Activated naive CD8-positive, alpha-beta T cell treated with anti-CD3 and anti-CD28 coated beads, Interleukin-2, amount 10 ng/mL, durations not matched to agents 7 days and 5 days (primary cell): ENCODE measurements at regions not wholly inside any gene's neighbourhood (a gene's known extent, or its start where the extent isn't known, plus 50 kb on each side); places are given as distances from the start of the nearest gene placed in this dataset.
"Not testable (repeated sequence)": the region's sequence is repeated elsewhere in the genome, so short reads cannot be mapped to it uniquely, and the experiment has no call there.

Experiments used
- ATAC-seq: fragments of 150-1000 bp; cut with Tn5 transposase; one replicate; pipeline ENCODE4 v1.10.0; 2021; ENCODE audit warnings: low read depth, moderate library complexity
- POLR2A ChIA-PET: fragments of 350-600 bp; sonication (Branson Sonifier 250); formaldehyde crosslinking; loops from one replicate; lab custom pipeline; 2021; ENCODE audit warnings: antibody characterized with exemption; lab: Charles Lee
- DNase-seq: peaks from one replicate; pipeline ENCODE4 v3.0.0; 2021
- H3K27ac Mint-ChIP-seq: one replicate; pipeline ENCODE4 v1.8.0; 2022; ENCODE audit warnings: mild to moderate bottlenecking, mixed read lengths
- H3K27me3 Mint-ChIP-seq: one replicate; pipeline ENCODE4 v1.8.0; 2022; ENCODE audit warnings: mild to moderate bottlenecking, moderate library complexity, mixed read lengths
- H3K36me3 Mint-ChIP-seq: one replicate; pipeline ENCODE4 v1.8.0; 2021; ENCODE audit warnings: mild to moderate bottlenecking, mixed read lengths
- H3K4me1 Mint-ChIP-seq: one replicate; pipeline ENCODE4 v1.8.0; 2021; ENCODE audit warnings: mixed read lengths
- H3K4me3 Mint-ChIP-seq: one replicate; pipeline ENCODE4 v1.8.0; 2022; ENCODE audit warnings: mild to moderate bottlenecking, moderate library complexity, mixed read lengths
- H3K9me3 Mint-ChIP-seq: one replicate; pipeline ENCODE4 v1.8.0; 2021; ENCODE audit warnings: mixed read lengths

DNA sequence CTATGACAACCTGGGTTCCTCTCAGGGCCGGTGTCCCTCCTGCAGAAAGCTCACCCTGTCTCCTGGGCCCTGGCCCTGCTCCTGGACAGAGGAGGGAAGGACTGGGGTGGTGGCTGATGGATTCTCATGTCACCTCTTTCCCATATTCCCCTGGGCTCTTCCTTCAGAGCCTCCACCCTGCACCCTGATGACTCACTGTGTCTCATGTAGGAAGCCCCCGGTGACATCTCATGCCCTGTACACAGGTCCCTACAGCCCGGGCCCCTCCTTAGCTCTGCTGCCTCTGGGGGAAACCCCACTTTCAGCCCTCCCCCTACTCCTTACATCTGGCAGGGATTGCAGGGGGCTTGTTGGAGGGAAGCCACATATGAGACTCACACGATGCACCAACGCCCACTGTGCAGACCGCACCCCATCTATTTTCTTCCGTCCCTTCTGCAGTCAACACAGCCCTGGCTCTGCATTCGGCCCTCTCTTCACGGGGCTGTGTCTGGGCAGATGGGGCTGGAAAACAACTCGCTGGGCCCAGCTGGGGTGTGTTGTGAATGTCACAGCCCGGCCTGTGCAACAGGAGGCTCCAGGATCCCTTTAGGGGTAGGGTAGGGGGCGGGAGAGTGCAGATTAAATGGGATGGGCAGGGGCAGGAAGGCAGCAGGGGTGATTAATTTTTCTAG is 124.6 kb upstream of the SULF2 start:
- H3K27ac Mint-ChIP-seq, H3K9me3 Mint-ChIP-seq, H3K4me3 Mint-ChIP-seq, H3K27me3 Mint-ChIP-seq, ATAC-seq, POLR2A ChIA-PET, H3K36me3 Mint-ChIP-seq, H3K4me1 Mint-ChIP-seq, DNase-seq: not testable (repeated sequence)

DNA sequence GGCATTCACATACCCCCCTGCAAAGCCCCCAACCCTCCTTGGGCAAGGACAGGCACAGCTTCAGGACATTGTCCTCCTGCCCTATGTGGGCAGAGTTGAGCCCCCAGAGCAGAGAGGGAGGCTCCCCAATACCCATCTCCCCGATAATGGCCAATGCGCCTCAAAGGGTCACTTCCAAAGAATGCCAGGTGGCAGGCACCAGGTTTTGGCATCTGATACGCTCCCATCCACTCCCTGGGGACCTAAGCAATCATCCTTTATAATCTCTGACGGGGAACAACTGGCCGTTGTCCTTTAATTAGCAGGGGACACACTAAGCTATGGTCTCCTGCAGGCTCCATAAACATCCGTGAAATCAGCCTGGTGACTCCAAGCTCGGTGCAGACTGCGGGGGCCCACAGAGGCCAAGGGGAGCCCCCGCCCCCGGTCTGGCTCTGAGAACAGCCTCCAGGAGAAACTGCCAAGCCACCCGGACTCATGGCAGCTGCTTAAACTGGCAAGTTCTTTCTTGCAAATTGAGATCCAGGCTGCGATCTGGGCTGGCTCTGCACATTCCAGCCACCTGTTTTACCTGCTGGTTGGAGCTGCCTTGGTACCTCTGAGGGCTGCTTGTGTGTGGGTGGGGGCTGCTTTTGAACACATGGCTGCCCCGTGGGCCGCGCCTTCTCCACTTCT is 123.2 kb upstream of the SULF2 start:
- DNase-seq, POLR2A ChIA-PET, ATAC-seq, H3K4me3 Mint-ChIP-seq, H3K27me3 Mint-ChIP-seq, H3K27ac Mint-ChIP-seq, H3K4me1 Mint-ChIP-seq, H3K9me3 Mint-ChIP-seq, H3K36me3 Mint-ChIP-seq: not testable (repeated sequence)

DNA sequence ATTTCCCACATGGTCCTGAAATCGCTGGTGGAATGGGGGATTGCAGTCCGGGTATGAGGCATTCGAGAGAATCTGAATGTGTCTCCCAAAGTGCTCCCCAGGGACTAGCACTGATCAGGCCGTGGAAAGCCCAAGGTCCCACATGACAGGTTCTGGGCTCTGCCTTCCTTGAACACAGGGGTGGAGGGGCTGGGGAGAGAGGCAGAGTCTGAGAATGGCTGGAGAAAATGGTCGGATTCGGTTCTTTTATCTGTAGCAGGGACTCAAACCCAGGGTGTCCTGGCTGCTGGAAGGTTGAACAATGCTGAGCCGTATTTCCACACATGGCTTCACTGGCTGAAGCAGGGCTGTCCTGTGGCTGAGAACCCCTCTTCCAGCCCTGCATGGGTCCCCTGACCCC is 122.7 kb upstream of the SULF2 start:
- H3K27me3 Mint-ChIP-seq, H3K9me3 Mint-ChIP-seq, H3K4me3 Mint-ChIP-seq, POLR2A ChIA-PET, ATAC-seq, H3K27ac Mint-ChIP-seq, H3K4me1 Mint-ChIP-seq, H3K36me3 Mint-ChIP-seq, DNase-seq: not testable (repeated sequence)

DNA sequence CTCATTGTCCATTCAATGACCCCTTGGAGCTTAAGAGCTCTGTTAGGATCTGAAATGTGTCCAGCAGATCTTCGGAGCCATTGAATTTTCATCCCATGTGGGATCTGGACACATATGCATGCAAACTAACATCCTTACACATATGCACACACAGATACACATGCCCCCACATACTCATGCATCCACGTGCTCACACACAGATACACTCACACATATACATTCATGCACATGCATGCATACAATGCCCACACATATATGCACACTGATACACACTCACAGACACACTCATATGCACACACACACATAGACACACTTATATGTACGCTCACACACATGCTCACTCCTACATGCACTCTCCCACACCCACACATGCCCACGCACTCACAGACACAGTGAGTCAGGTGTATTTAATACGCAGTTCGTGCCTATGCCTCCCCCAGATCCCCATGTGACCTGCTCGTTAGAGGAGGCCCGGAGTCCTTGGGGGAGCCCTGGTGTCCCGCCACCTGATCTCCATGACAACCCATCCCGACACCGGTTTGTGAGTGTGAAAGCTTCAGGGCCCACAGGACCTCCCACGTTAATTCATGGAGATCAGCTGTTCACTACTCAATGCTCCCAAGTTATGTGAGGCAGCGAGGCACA is 121.9 kb upstream of the SULF2 start:
- no peak for ATAC-seq
- no peaks in the 10 kb centered on the region for H3K9me3 Mint-ChIP-seq
- no peak overlapping the region for H3K27ac Mint-ChIP-seq
- H3K4me3 Mint-ChIP-seq: no peak overlapping the region
- H3K27me3 Mint-ChIP-seq: peaks cover 6% of the 10 kb centered on the region
- H3K36me3 Mint-ChIP-seq: no peaks in the 10 kb centered on the region
- POLR2A ChIA-PET: no interaction called here
- DNase-seq: no peak
- H3K4me1 Mint-ChIP-seq: peaks cover 3% of the 10 kb centered on the region

DNA sequence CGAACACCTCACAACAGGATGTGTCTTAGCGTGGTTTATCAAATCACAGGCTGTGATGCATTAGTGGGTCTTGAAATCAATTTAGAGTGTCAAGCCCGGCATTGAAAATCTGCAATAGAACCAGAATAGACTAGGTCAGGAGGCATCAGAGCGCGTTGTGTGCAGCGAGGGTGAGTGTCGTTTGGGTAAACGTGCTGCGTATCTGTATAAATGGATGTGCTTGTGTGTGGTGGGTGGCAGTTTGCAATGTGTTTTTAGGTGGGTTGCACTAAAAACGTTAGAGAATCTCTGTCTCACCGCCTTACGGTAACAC is 121.0 kb upstream of the SULF2 start:
- POLR2A ChIA-PET: no interaction called here
- peaks cover 2% of the 10 kb centered on the region for H3K4me1 Mint-ChIP-seq
- H3K27me3 Mint-ChIP-seq: peaks cover 4% of the 10 kb centered on the region
- ATAC-seq (no peak), DNase-seq (no peak)
- no peaks in the 10 kb centered on the region for H3K36me3 Mint-ChIP-seq
- H3K9me3 Mint-ChIP-seq: no peaks in the 10 kb centered on the region
- H3K4me3 Mint-ChIP-seq: no peak overlapping the region
- H3K27ac Mint-ChIP-seq: no peak overlapping the region

DNA sequence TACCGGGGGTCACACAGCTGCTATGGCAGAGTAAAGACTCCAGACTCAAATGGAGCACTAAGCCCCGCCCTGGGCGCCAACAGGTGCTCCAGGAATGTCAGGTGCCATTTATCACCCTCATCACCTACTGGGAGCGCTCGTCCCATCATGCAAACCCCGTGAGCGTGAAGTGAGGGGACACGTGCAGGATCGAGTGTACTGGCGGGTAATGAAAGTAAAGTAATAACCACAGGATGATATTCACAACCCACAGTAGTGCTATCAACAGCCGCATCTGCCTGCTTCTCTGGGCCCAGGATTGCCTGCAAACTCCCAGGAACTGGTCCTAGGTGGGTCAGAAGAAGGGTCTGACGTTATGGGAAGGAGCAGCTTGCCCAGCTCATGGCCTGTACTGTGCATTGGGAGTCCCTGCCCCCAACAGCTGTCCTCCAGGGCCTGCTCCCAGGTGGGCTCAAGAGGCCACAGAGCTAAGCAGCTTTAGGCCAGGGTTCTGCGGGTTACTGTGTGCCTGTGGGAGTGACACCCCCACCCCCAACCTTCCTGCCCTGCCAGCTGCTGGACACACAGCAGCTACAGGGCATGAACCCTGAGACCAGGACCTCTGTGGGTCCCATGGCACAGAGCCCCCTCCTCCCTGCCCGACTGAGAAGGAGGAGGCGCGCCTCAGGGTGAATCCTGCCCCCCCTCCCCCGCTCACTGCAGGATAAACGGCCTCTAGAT is 120.5 kb upstream of the SULF2 start:
- no peaks in the 10 kb centered on the region for H3K4me1 Mint-ChIP-seq

DNA sequence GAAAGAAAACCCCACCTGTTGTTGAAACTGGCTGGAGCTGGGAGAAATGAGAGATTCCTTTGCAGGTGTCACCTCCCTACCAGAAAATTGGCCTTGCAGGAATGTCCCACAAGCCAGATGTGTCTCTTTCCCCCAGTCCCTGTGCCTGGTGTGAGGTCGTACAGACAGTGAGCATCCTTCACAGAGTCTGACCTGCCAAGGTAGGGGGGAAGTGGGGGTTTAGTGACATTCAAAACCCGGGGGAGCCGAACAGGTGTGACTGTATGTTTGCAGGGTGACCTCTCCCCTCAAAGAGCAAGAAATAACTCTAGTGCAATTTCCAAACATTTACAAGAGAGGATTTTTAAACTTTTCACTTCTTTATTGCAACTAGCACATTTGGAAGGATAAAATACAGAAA is 117.7 kb upstream of the SULF2 start:
- DNase-seq, H3K36me3 Mint-ChIP-seq, H3K27ac Mint-ChIP-seq, H3K4me3 Mint-ChIP-seq, H3K4me1 Mint-ChIP-seq, POLR2A ChIA-PET, ATAC-seq, H3K27me3 Mint-ChIP-seq, H3K9me3 Mint-ChIP-seq: not testable (repeated sequence)

More for the DNA sequence above, 120.5 kb upstream of the SULF2 start:
- H3K4me3 Mint-ChIP-seq: no peak overlapping the region
- peaks cover under 1% of the 10 kb centered on the region for H3K27me3 Mint-ChIP-seq
- H3K36me3 Mint-ChIP-seq: no peaks in the 10 kb centered on the region
- ATAC-seq (no peak), DNase-seq (no peak)
- no peak overlapping the region for H3K27ac Mint-ChIP-seq
- H3K9me3 Mint-ChIP-seq: no peaks in the 10 kb centered on the region
- POLR2A ChIA-PET: no interaction called here

DNA sequence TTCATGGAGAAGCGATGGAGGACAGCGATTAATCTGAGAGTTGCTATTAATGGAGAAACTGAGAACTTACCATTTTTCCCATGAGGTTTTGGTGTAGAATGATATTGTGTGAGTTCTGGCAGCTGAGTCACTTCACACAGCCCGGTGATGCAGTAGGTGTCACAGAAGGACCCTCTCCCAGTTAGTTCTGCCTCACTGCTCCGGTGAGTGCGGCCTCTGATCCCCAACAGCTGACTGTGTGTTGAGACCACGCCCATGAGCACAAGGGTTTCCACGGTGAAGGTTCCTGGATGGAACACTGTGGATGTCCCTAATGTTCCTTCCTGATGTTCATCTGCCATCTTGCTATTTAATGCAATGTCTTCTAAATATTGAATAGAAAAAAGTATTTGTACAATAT is 114.0 kb upstream of the SULF2 start:
- H3K9me3 Mint-ChIP-seq, H3K4me1 Mint-ChIP-seq, DNase-seq, H3K4me3 Mint-ChIP-seq, H3K27ac Mint-ChIP-seq, ATAC-seq, H3K36me3 Mint-ChIP-seq, POLR2A ChIA-PET, H3K27me3 Mint-ChIP-seq: not testable (repeated sequence)

DNA sequence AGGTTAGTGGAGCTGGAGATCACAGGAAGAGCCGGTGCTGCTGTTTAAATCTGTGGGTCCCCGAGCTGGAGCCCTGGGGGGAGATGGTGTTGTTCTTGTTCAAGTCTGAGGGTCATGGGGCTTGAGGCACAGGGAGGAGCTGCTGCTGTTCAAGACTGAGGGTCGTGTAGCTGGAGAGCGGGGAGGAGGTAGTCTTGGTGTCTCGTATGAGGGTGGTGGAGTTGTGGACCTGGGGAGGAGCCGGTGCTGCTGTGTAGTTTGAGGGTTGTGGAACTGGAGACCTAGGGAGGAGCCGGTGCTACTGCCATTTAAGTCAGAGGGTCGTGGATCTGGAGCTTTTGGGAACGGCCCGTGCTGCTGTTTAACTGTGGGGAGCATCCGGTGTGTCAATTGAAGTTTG is 112.2 kb upstream of the SULF2 start:
- Mint-ChIP-seq H3K4me3 (no peak overlapping the region), H3K4me1 (no peaks in the 10 kb centered on the region), H3K9me3 (no peaks in the 10 kb centered on the region), H3K36me3 (no peaks in the 10 kb centered on the region), H3K27me3 (no peaks in the 10 kb centered on the region), H3K27ac (no peak overlapping the region)
- no peak for DNase-seq
- ATAC-seq: no peak
- POLR2A ChIA-PET: no interaction called here

DNA sequence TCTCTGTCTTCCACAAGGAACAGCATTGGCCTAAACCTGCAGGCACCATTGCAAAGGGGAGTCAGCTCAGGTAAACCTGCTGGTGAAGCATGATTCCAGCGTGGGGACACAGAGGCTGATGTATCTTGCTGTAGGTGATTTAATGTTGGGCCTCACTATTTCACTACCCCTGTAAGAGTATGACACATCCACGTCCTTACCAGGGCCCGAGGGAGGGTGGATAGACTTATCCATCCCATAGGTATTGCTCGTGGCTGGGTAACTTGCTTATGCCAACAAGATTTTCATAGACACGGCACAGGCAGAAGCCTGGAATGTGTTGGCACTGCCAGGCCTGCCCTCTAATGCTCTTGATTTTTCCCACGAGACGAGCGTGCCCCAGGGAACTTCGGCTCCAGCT is 107.4 kb upstream of the SULF2 start:
- H3K27ac Mint-ChIP-seq, H3K4me3 Mint-ChIP-seq, H3K27me3 Mint-ChIP-seq: not testable (repeated sequence)

DNA sequence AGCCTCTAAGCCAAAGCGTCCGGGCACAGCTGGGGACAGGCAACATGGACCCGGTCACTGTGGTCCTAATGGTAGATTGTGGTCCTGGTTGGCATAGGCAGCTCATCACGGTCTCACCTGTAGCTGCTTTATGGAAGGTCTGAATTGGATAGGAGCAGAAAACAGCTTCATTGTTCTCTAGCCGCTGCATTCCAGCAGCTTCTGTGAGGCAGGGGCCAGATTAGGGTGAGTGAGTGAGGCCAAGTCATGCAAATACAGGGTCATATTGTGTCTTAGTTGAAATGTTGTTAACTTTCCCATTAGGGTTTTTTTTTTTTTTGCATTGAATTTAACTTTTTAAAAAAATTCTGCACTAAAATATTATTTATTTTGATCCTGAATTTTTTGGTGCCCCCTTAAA is 105.4 kb upstream of the SULF2 start:
- H3K27ac Mint-ChIP-seq, H3K36me3 Mint-ChIP-seq, H3K4me3 Mint-ChIP-seq, H3K4me1 Mint-ChIP-seq, POLR2A ChIA-PET, H3K27me3 Mint-ChIP-seq, ATAC-seq, DNase-seq, H3K9me3 Mint-ChIP-seq: not testable (repeated sequence)

More for the DNA sequence above, 107.4 kb upstream of the SULF2 start:
- H3K9me3 Mint-ChIP-seq, ATAC-seq, H3K4me1 Mint-ChIP-seq, H3K36me3 Mint-ChIP-seq, POLR2A ChIA-PET, DNase-seq: not testable (repeated sequence)

DNA sequence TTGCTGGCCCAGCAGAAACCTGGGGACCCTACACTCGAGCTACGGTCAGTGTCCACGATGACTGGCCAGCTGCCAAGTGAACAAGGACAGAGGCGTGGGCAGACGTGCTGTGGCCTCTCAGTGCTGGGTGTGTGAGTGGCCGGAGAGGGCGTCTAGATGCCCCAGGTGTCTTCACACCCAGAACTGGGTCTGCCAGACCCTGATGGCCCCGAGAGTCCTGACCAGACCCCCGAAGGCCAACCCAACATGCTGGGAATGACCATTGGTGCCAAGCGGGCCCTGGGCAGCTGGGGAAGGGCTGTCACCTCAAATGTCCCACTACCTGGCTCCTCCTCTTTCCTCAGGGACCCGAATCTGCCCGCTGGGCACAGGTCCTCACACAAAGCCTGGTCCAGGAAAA is 104.5 kb upstream of the SULF2 start:
- DNase-seq, H3K36me3 Mint-ChIP-seq, H3K27ac Mint-ChIP-seq, ATAC-seq, H3K4me3 Mint-ChIP-seq, POLR2A ChIA-PET, H3K4me1 Mint-ChIP-seq, H3K9me3 Mint-ChIP-seq, H3K27me3 Mint-ChIP-seq: not testable (repeated sequence)

DNA sequence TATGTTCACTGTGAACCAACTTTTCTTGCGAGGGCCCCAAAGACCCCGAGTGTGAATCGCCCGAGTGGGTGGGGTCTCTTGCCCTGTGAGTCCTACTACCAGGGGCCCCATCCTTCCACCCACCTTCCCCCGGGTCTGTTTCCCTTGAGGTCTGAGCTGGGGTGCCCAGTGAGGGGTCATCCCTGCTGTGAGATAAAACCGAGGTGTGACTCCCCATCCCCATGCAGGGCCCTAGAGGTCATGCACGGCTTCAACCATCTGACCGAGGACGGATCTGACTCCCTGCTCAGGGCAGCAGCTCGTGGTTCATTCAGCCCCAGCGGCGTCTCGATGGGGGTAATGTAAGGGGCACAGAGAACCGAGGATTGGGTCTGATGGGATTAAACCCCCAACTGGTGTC is 103.1 kb upstream of the SULF2 start:
- Mint-ChIP-seq H3K36me3 (no peaks in the 10 kb centered on the region), H3K27ac (no peak overlapping the region), H3K4me3 (no peak overlapping the region), H3K4me1 (no peaks in the 10 kb centered on the region), H3K27me3 (no peaks in the 10 kb centered on the region), H3K9me3 (no peaks in the 10 kb centered on the region)
- ATAC-seq (no peak), DNase-seq (peak; percentile 17)
- POLR2A ChIA-PET: interaction anchor here (0.5 kb wide), 1 partner anchor 92 kb away, joined by 4 read pairs; no protein-coding TSS in a partner anchor
